Hematopoietic multipotent progenitor cell treated with erythropoietin and hydrocortisone succinate and interleukin-3 and kit ligand, for 15 days (in vitro differentiated cells): ENCODE measurements at regions not wholly inside any gene's neighbourhood (a gene's known extent, or its start where the extent isn't known, plus 50 kb on each side); places are given as distances from the start of the nearest gene placed in this dataset.
"Not testable (repeated sequence)": the region's sequence is repeated elsewhere in the genome, so short reads cannot be mapped to it uniquely, and the experiment has no call there.

Source experiments
- DNase-seq: peaks from one replicate; pipeline ENCODE4 v3.0.0-alpha.2; 2015; ENCODE audit warnings: low spot score

- DNase-seq = no peak
Measured at GRCh38 chr11:100584201-100584985, 102.7 kb upstream of the ARHGAP42 start.

DNA sequence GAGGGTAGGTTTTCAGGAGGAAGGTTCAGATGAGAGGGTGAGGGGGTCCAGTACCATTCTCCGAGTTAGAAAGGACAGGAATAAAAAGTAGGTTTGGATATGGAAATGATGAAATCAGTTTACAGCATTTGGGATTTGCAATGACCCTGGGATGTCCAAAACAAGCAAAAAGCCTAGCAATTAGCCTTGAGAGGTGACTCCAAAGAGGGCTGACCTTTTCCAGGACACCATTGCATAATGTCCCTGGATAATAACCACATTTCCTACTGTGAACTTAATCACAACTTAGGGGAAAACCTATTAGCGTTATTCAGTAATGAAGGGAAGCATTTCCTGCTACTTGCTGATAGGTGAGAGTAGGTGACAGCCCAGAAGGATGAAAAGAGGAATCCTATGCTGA is 101.4 kb upstream of the ARHGAP42 start:
- no peak for DNase-seq

- no peak for DNase-seq
Measured at GRCh38 chr11:100586361-100587101, 100.6 kb upstream of the ARHGAP42 start.

- no peak for DNase-seq
Measured at GRCh38 chr11:100592619-100593260, 94.3 kb upstream of the ARHGAP42 start.

GRCh38 chr11:100593291-100593690 is 93.8 kb upstream of the ARHGAP42 start:
- no peak for DNase-seq

- DNase-seq = no peak
Measured at GRCh38 chr11:100594320-100594719, 92.8 kb upstream of the ARHGAP42 start.

- no peak for DNase-seq
Measured at GRCh38 chr11:100600941-100601340, 86.1 kb upstream of the ARHGAP42 start.

- no peak for DNase-seq
Measured at GRCh38 chr11:100602716-100603115, 84.4 kb upstream of the ARHGAP42 start.

- DNase-seq = not testable (repeated sequence)
Measured at GRCh38 chr11:100607761-100608160, 79.3 kb upstream of the ARHGAP42 start.

GRCh38 chr11:100612766-100613165 is 74.3 kb upstream of the ARHGAP42 start:
- no peak for DNase-seq

DNA sequence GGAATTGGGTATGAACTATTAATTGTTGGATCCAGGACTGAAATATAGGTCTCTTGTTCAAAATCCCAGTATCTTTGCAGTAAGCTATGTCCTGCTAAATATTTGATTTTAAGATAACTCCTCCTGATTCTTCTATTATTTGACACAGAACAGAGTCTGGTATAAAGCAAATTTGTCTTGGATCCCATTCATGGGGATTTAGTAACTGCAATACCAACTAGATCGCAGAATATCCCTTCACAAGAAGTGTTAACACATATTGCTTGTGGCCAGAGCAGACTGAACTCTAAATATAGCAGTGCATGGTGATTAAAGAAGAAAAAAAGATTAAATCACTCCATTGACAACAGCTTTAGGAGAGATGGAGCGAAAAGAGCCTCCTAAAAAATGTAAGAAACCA is 68.2 kb upstream of the ARHGAP42 start:
- no peak for DNase-seq

DNA sequence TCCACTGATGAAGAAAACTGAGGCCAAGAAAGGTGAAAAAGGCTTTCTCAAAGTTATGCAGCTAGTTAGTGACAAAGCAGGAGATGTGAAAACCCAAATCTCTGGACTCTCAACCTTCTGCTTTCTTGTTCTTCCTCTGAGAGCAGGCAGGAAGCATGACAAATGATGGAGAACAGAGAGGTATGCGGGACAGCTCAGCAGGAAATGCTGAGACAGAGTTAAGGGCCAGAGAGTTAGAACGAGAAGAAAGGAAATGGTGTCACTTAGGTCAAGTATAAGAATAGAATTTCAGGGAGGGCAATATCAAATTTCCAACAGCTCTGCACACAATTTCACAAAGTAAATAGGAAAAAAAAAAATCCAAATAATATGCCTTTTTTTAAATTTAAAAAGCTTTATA is 67.6 kb upstream of the ARHGAP42 start:
- DNase-seq = no peak

GRCh38 chr11:100622404-100622803 is 64.7 kb upstream of the ARHGAP42 start:
- no peak for DNase-seq

- no peak for DNase-seq
Measured at GRCh38 chr11:100624346-100624745, 62.7 kb upstream of the ARHGAP42 start.

DNA sequence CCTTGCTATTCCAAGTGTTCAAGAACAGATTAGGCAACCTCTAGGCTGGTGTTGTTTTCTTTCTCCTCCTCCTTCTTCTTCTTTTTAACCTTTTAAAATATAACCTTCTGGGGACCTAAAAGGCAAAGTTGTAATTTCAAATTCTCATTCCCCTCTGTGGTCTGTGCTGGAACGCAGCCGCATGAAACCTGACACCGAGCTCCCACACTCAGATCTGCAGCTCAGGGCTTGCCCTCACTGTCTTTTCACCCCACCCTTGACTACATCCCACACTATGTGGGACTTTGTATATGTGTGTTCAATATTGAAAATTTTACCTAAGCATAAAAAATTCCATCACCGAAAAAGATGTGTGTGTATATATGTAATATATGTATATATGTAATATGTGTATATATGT is 62.0 kb upstream of the ARHGAP42 start:
- no peak for DNase-seq

DNA sequence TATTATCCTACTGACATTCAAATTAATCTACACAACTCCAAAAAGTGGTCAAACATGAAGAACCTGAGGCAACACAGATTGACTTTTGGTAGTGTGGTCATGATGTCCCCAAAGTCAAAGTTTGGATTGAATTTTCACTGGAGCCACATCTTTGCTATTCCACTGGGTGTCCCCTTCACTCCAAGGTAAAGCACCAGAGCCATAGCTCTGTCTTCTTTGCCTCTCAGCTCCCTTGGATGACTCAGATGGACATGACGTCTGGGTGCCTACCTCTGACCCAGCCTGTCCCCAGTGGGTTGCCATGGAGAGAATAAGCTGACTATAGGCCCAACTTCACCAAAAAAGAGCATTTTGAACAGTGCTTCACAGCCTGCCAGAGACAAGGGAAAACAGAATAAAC is 57.4 kb upstream of the ARHGAP42 start:
- DNase-seq = no peak

GRCh38 chr11:100630898-100631297 is 56.2 kb upstream of the ARHGAP42 start:
- DNase-seq = no peak

DNA sequence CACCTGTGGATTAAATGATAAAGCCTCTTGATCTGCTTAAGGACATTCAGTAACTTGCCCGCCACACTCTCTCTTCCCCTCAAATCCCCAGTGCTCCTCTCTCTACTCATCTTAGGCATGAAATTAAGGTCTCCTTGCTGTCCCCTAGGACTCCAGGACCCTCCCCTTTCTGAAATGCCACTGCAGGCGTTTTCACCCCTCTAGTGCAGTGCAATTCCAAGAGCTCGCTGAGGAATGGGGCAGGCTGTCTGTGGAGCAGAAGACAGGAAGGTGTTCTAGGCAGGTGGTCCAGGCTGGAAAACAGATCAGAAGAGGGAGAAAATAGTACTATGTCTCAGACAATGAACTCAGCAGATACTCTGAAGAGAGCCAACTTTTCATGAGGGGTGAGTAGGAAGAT is 55.8 kb upstream of the ARHGAP42 start:
- no peak for DNase-seq

- no peak for DNase-seq
Measured at GRCh38 chr11:100632941-100633452, 54.1 kb upstream of the ARHGAP42 start.

- DNase-seq = no peak
Measured at GRCh38 chr11:100635194-100635593, 51.9 kb upstream of the ARHGAP42 start.

DNA sequence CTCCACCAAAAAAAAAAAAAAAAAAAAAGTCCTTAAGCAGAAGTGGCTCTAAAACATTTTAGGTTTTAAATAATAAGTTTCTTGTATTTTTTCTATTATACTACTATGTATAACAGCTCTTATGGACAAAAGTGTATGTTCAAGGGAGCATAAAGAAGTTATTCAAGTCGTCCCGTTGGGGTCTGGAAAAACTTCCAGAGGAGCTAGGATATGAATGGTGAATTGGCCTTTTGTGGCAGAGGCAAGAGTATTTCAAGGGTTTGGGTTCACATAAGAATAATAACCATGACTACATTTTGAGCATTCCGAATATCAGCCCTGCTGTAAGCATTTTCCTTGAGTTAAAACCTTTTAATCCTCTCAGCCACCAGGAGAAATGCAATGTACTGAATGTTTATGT is 50.6 kb upstream of the ARHGAP42 start:
- DNase-seq = no peak
